Right atrium auricular region (tissue), 2 donors: ENCODE measurements at regions not wholly inside any gene's neighbourhood (a gene's known extent, or its start where the extent isn't known, plus 50 kb on each side); places are given as distances from the start of the nearest gene placed in this dataset.

Experiments used
- DNase-seq: peaks from one replicate; pipeline ENCODE4 v3.0.0-alpha.2; 2019; ENCODE audit warnings: low spot score
- H3K27ac ChIP-seq, 2 donors: fragments of 200-600 bp; sonication (generic); 1 replicate in 1 of 2; 2 replicates in 1 of 2; pipeline ENCODE4 v1.5.1; 2016 to 2019
- H3K27me3 ChIP-seq, 2 donors: fragments of 200-600 bp; sonication (generic); one replicate each; pipeline versions ENCODE4 v1.5.1 to v1.6.0; 2017 to 2019
- H3K36me3 ChIP-seq: fragments of 200-600 bp; sonication (generic); one replicate; pipeline ENCODE4 v1.5.1; 2016
- H3K4me1 ChIP-seq, 2 donors: fragments of 200-600 bp; sonication (generic); one replicate each; pipeline versions ENCODE4 v1.5.1 to v1.6.0; 2017 to 2019
- H3K4me3 ChIP-seq, 2 donors: fragments of 200-600 bp; sonication (generic); 1 replicate in 1 of 2; 2 replicates in 1 of 2; pipeline ENCODE4 v1.5.1; 2017 to 2019; ENCODE audit warnings: mild to moderate bottlenecking in 1 of 2, moderate library complexity in 1 of 2
- H3K9me3 ChIP-seq, 2 donors: fragments of 200-600 bp; sonication (generic); one replicate each; pipeline ENCODE4 v1.5.1; 2019
- CTCF ChIP-seq, 2 donors: fragments of 200-600 bp; sonication (generic); IDR thresholded peaks; one replicate each; pipeline ENCODE4 v1.5.1; 2019; ENCODE audit warnings: antibody characterized with exemption in 2 of 2

GRCh38 chr5:141785135-141785534, 93.1 kb downstream of the PCDH1 start:
- no peak for DNase-seq
- TF ChIP-seq CTCF (IDR thresholded peaks at IDR 0.05), result no peak

GRCh38 chr5:141784529-141784928, 93.7 kb downstream of the PCDH1 start:
- H3K27ac ChIP-seq, result no peak overlapping the region
- TF ChIP-seq CTCF (IDR thresholded peaks at IDR 0.05), result no peak
- no peak overlapping the region for H3K4me3 ChIP-seq
- peaks cover 0 to 11% of the 10 kb centered on the region in 2 donors for H3K4me1 ChIP-seq
- H3K36me3 ChIP-seq, result no peaks in the 10 kb centered on the region
- no peaks in the 10 kb centered on the region for H3K9me3 ChIP-seq
- DNase-seq, result no peak
- no peaks in the 10 kb centered on the region for H3K27me3 ChIP-seq

More at GRCh38 chr5:141785135-141785534, 93.1 kb downstream of the PCDH1 start:
- Histone ChIP-seq H3K9me3 (no peaks in the 10 kb centered on the region), H3K36me3 (no peaks in the 10 kb centered on the region), H3K27ac (no peak overlapping the region), H3K27me3 (no peaks in the 10 kb centered on the region), H3K4me1 (peaks cover 0 to 5% of the 10 kb centered on the region in 2 donors), H3K4me3 (no peak overlapping the region)

- no peaks in the 10 kb centered on the region for H3K9me3 ChIP-seq
- H3K27me3 ChIP-seq, result no peaks in the 10 kb centered on the region
- H3K4me3 ChIP-seq, result no peak overlapping the region
- no peak for TF ChIP-seq CTCF (IDR thresholded peaks at IDR 0.05)
- H3K4me1 ChIP-seq, result peaks cover 0 to 13% of the 10 kb centered on the region in 2 donors
- no peak for DNase-seq
- H3K36me3 ChIP-seq, result no peaks in the 10 kb centered on the region
- no peak overlapping the region for H3K27ac ChIP-seq
Measured at GRCh38 chr5:141783947-141784296, 94.3 kb downstream of the PCDH1 start.

- Histone ChIP-seq H3K27ac (no peak overlapping the region), H3K9me3 (no peaks in the 10 kb centered on the region), H3K4me3 (no peak overlapping the region), H3K4me1 (peaks cover 0 to 19% of the 10 kb centered on the region in 2 donors), H3K36me3 (no peaks in the 10 kb centered on the region), H3K27me3 (no peaks in the 10 kb centered on the region)
- no peak for TF ChIP-seq CTCF (IDR thresholded peaks at IDR 0.05)
- DNase-seq, result no peak
Measured at GRCh38 chr5:141783005-141783946, 94.9 kb downstream of the PCDH1 start.

- TF ChIP-seq CTCF (IDR thresholded peaks at IDR 0.05), result no peak
- H3K36me3 ChIP-seq, result no peaks in the 10 kb centered on the region
- DNase-seq, result no peak
- H3K9me3 ChIP-seq, result no peaks in the 10 kb centered on the region
- no peak overlapping the region for H3K27ac ChIP-seq
- H3K4me3 ChIP-seq, result no peak overlapping the region
- H3K27me3 ChIP-seq, result no peaks in the 10 kb centered on the region
- H3K4me1 ChIP-seq, result peaks cover 0 to 19% of the 10 kb centered on the region in 2 donors
Measured at GRCh38 chr5:141781910-141782309, 96.3 kb downstream of the PCDH1 start.
